ENCODE measurements at regions not wholly inside any gene's neighbourhood (a gene's known extent, or its start where the extent isn't known, plus 50 kb on each side); places are given as distances from the start of the nearest gene placed in this dataset.

DNA sequence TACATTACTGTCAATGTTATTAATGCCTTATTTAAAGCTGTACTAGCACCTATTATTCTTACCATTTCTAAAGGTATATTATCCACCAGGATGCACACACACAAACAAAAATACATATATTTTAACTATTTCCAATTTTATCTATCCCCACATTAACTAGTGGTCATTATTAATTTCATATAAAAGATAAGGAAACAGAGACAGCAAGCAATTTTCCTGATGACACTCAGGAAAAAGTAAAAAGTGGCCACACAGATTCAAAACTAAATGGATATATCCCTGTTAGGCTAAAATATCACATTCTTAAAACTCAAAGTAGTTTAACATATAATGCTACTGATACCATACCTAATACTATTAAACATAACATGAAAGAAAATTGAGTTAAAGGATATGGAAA lies 534.1 kb downstream of the KCNT2 start:
- Histone ChIP-seq H2AFZ (no peak overlapping the region), H4K20me1 (ENCODE audit: insufficient read depth) (no peaks in the 10 kb centered on the region), H3K9me3 (ENCODE audit: insufficient read depth, low read depth) (no peaks in the 10 kb centered on the region), H3K9me2 (ENCODE audit: insufficient read depth) (no peaks in the 10 kb centered on the region; the same call in 1 of the 2 replicates), H3K27ac (no peak overlapping the region), H3K4me2 (no peak overlapping the region), H3K79me2 (ENCODE audit: low read depth) (no peaks in the 10 kb centered on the region), H3K36me3 (ENCODE audit: low read depth) (no peaks in the 10 kb centered on the region), H3F3A (ENCODE audit: insufficient read depth, low read depth) (no peaks in the 10 kb centered on the region), H3K4me1 (replicated peaks; ENCODE audit: insufficient read depth) (peaks cover 9% of the 10 kb centered on the region), H3K27me3 (ENCODE audit: insufficient read depth, low read depth) (no peaks in the 10 kb centered on the region), H3K4me3 (no peak overlapping the region)
- ChIA-PET POLR2A (ENCODE audit: unreplicated experiment) (no interaction called here), CTCF (no interaction called here)
- DNase-seq = no peak
- intact Hi-C loops (cut with micrococcal nuclease; ENCODE audit: unreplicated experiment) = no loop called here
- no TSS peak for BruUV-seq (replicated peaks)
- TF ChIP-seq, protein P1, sequence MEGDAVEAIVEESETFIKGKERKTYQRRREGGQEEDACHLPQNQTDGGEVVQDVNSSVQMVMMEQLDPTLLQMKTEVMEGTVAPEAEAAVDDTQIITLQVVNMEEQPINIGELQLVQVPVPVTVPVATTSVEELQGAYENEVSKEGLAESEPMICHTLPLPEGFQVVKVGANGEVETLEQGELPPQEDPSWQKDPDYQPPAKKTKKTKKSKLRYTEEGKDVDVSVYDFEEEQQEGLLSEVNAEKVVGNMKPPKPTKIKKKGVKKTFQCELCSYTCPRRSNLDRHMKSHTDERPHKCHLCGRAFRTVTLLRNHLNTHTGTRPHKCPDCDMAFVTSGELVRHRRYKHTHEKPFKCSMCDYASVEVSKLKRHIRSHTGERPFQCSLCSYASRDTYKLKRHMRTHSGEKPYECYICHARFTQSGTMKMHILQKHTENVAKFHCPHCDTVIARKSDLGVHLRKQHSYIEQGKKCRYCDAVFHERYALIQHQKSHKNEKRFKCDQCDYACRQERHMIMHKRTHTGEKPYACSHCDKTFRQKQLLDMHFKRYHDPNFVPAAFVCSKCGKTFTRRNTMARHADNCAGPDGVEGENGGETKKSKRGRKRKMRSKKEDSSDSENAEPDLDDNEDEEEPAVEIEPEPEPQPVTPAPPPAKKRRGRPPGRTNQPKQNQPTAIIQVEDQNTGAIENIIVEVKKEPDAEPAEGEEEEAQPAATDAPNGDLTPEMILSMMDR (conservative IDR thresholded peaks at IDR 0.05) = no peak
- no peak for TF ChIP-seq EZH2 (IDR thresholded peaks at IDR 0.05; ENCODE audit: low read depth)

GRCh38 chr1:196071447-196071846 lies 536.8 kb downstream of the KCNT2 start:
- no peak overlapping the region for H3K4me2 ChIP-seq
- no peaks in the 10 kb centered on the region for H3K79me2 ChIP-seq (ENCODE audit: low read depth)
- no peaks in the 10 kb centered on the region for H3F3A ChIP-seq (ENCODE audit: insufficient read depth, low read depth)
- H3K9me3 ChIP-seq (ENCODE audit: insufficient read depth, low read depth) = no peaks in the 10 kb centered on the region
- H4K20me1 ChIP-seq (ENCODE audit: insufficient read depth) = no peaks in the 10 kb centered on the region
- H3K27me3 ChIP-seq (ENCODE audit: insufficient read depth, low read depth) = no peaks in the 10 kb centered on the region
- TF ChIP-seq, protein P1 (conservative IDR thresholded peaks at IDR 0.05) = no peak
- no peak for TF ChIP-seq EZH2 (IDR thresholded peaks at IDR 0.05; ENCODE audit: low read depth)
- no peak overlapping the region for H3K4me3 ChIP-seq
- no peak for DNase-seq
- BruUV-seq (replicated peaks) = no TSS peak
- no peak overlapping the region for H2AFZ ChIP-seq
- CTCF ChIA-PET = no interaction called here
- no peaks in the 10 kb centered on the region for H3K36me3 ChIP-seq (ENCODE audit: low read depth)
- no peaks in the 10 kb centered on the region for H3K4me1 ChIP-seq (replicated peaks; ENCODE audit: insufficient read depth)
- POLR2A ChIA-PET (ENCODE audit: unreplicated experiment) = no interaction called here
- no peaks in the 10 kb centered on the region; the same call in 1 of the 2 replicates for H3K9me2 ChIP-seq (ENCODE audit: insufficient read depth)
- intact Hi-C loops (cut with micrococcal nuclease; ENCODE audit: unreplicated experiment) = no loop called here
- no peak overlapping the region for H3K27ac ChIP-seq

DNA sequence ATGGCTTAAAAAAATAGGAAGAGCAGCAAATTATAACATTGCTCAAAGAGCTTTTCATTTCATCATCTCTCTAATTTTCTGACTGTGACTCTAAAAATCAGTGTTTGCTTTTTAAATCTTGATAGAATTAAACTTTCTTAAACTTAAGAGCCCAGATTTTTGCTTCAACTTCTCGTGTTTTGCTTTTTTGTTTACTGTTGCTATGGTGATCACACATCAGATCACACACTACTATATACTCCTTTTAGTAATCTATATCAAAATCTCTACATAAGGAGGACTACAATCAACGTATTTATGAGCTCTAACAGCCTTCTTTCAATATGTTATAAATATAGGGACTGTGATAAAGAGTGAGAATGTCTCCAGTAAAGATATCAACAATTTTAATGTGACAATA lies 537.3 kb downstream of the KCNT2 start:
- Histone ChIP-seq H3K4me2 (no peak overlapping the region), H3K27ac (no peak overlapping the region), H3K9me2 (ENCODE audit: insufficient read depth) (no peaks in the 10 kb centered on the region; the same call in 1 of the 2 replicates), H3K9me3 (ENCODE audit: insufficient read depth, low read depth) (no peaks in the 10 kb centered on the region), H3K79me2 (ENCODE audit: low read depth) (no peaks in the 10 kb centered on the region), H3F3A (ENCODE audit: insufficient read depth, low read depth) (no peaks in the 10 kb centered on the region), H3K4me3 (no peak overlapping the region), H3K27me3 (ENCODE audit: insufficient read depth, low read depth) (no peaks in the 10 kb centered on the region), H4K20me1 (ENCODE audit: insufficient read depth) (no peaks in the 10 kb centered on the region), H3K4me1 (replicated peaks; ENCODE audit: insufficient read depth) (no peaks in the 10 kb centered on the region), H3K36me3 (ENCODE audit: low read depth) (no peaks in the 10 kb centered on the region), H2AFZ (no peak overlapping the region)
- ChIA-PET POLR2A (ENCODE audit: unreplicated experiment) (no interaction called here), CTCF (no interaction called here)
- BruUV-seq (replicated peaks) = no TSS peak
- TF ChIP-seq EZH2 (IDR thresholded peaks at IDR 0.05; ENCODE audit: low read depth) = no peak
- TF ChIP-seq, protein P1 (conservative IDR thresholded peaks at IDR 0.05) = no peak
- intact Hi-C loops (cut with micrococcal nuclease; ENCODE audit: unreplicated experiment) = no loop called here
- no peak for DNase-seq

Data from PC-9 (cell line).